ENCODE measurements at regions not wholly inside any gene's neighbourhood (a gene's known extent, or its start where the extent isn't known, plus 50 kb on each side); places are given as distances from the start of the nearest gene placed in this dataset.

- Histone ChIP-seq H3K9me3 (replicated peaks; ENCODE audit: low read length) (no peaks in the 10 kb centered on the region), H3K4me3 (ENCODE audit: low read length) (no peak overlapping the region), H3K27me3 (ENCODE audit: control insufficient read depth, insufficient read depth, low read length) (no peaks in the 10 kb centered on the region), H3K9ac (ENCODE audit: low read depth, low read length) (no peak overlapping the region), H3K4me2 (ENCODE audit: low read length) (no peak overlapping the region), H3K36me3 (ENCODE audit: insufficient read depth, low read length) (no peaks in the 10 kb centered on the region), H3K4me1 (ENCODE audit: control insufficient read depth, insufficient read depth, low read length) (no peaks in the 10 kb centered on the region)
Observed at GRCh38 chr12:87388376-87388775, 640.8 kb downstream of the C12orf50 start.

GRCh38 chr12:87385322-87385721 lies 643.9 kb downstream of the C12orf50 start:
- Histone ChIP-seq H3K4me1 (ENCODE audit: control insufficient read depth, insufficient read depth, low read length) (no peaks in the 10 kb centered on the region), H3K27me3 (ENCODE audit: control insufficient read depth, insufficient read depth, low read length) (no peaks in the 10 kb centered on the region), H3K4me2 (ENCODE audit: low read length) (no peak overlapping the region), H3K9ac (ENCODE audit: low read depth, low read length) (no peak overlapping the region), H3K4me3 (ENCODE audit: low read length) (no peak overlapping the region), H3K9me3 (replicated peaks; ENCODE audit: low read length) (no peaks in the 10 kb centered on the region), H3K36me3 (ENCODE audit: insufficient read depth, low read length) (no peaks in the 10 kb centered on the region)

- H3K9me3 ChIP-seq (replicated peaks; ENCODE audit: low read length) = no peaks in the 10 kb centered on the region
- H3K4me1 ChIP-seq (ENCODE audit: control insufficient read depth, insufficient read depth, low read length) = no peaks in the 10 kb centered on the region
- H3K4me3 ChIP-seq (ENCODE audit: low read length) = no peak overlapping the region
- no peak overlapping the region for H3K9ac ChIP-seq (ENCODE audit: low read depth, low read length)
- no peak overlapping the region for H3K4me2 ChIP-seq (ENCODE audit: low read length)
- no peaks in the 10 kb centered on the region for H3K36me3 ChIP-seq (ENCODE audit: insufficient read depth, low read length)
- no peaks in the 10 kb centered on the region for H3K27me3 ChIP-seq (ENCODE audit: control insufficient read depth, insufficient read depth, low read length)
Observed at GRCh38 chr12:87384226-87384625, 645.0 kb downstream of the C12orf50 start.

- H3K4me1 ChIP-seq (ENCODE audit: control insufficient read depth, insufficient read depth, low read length) = no peaks in the 10 kb centered on the region
- H3K4me2 ChIP-seq (ENCODE audit: low read length) = no peak overlapping the region
- no peaks in the 10 kb centered on the region for H3K9me3 ChIP-seq (replicated peaks; ENCODE audit: low read length)
- no peak overlapping the region for H3K4me3 ChIP-seq (ENCODE audit: low read length)
- H3K27me3 ChIP-seq (ENCODE audit: control insufficient read depth, insufficient read depth, low read length) = no peaks in the 10 kb centered on the region
- no peaks in the 10 kb centered on the region for H3K36me3 ChIP-seq (ENCODE audit: insufficient read depth, low read length)
- no peak overlapping the region for H3K9ac ChIP-seq (ENCODE audit: low read depth, low read length)
Observed at GRCh38 chr12:87383680-87384079, 645.5 kb downstream of the C12orf50 start.

- Histone ChIP-seq H3K9ac (ENCODE audit: low read depth, low read length) (no peak overlapping the region), H3K4me1 (ENCODE audit: control insufficient read depth, insufficient read depth, low read length) (no peaks in the 10 kb centered on the region), H3K4me2 (ENCODE audit: low read length) (no peak overlapping the region), H3K27me3 (ENCODE audit: control insufficient read depth, insufficient read depth, low read length) (no peaks in the 10 kb centered on the region), H3K9me3 (replicated peaks; ENCODE audit: low read length) (no peaks in the 10 kb centered on the region), H3K4me3 (ENCODE audit: low read length) (no peak overlapping the region), H3K36me3 (ENCODE audit: insufficient read depth, low read length) (no peaks in the 10 kb centered on the region)
Observed at GRCh38 chr12:87382959-87383566, 646.1 kb downstream of the C12orf50 start.

- Histone ChIP-seq H3K27me3 (ENCODE audit: control insufficient read depth, insufficient read depth, low read length) (no peaks in the 10 kb centered on the region), H3K4me3 (ENCODE audit: low read length) (no peak overlapping the region), H3K9ac (ENCODE audit: low read depth, low read length) (no peak overlapping the region), H3K36me3 (ENCODE audit: insufficient read depth, low read length) (no peaks in the 10 kb centered on the region), H3K9me3 (replicated peaks; ENCODE audit: low read length) (no peaks in the 10 kb centered on the region), H3K4me2 (ENCODE audit: low read length) (no peak overlapping the region), H3K4me1 (ENCODE audit: control insufficient read depth, insufficient read depth, low read length) (no peaks in the 10 kb centered on the region)
Observed at GRCh38 chr12:87382436-87382835, 646.8 kb downstream of the C12orf50 start.

GRCh38 chr12:87381742-87382141 lies 647.5 kb downstream of the C12orf50 start:
- Histone ChIP-seq H3K27me3 (ENCODE audit: control insufficient read depth, insufficient read depth, low read length) (no peaks in the 10 kb centered on the region), H3K4me1 (ENCODE audit: control insufficient read depth, insufficient read depth, low read length) (no peaks in the 10 kb centered on the region), H3K4me3 (ENCODE audit: low read length) (no peak overlapping the region), H3K9me3 (replicated peaks; ENCODE audit: low read length) (no peaks in the 10 kb centered on the region), H3K4me2 (ENCODE audit: low read length) (no peak overlapping the region), H3K36me3 (ENCODE audit: insufficient read depth, low read length) (no peaks in the 10 kb centered on the region), H3K9ac (ENCODE audit: low read depth, low read length) (no peak overlapping the region)

- Histone ChIP-seq H3K9me3 (replicated peaks; ENCODE audit: low read length) (no peaks in the 10 kb centered on the region), H3K4me3 (ENCODE audit: low read length) (no peak overlapping the region), H3K4me1 (ENCODE audit: control insufficient read depth, insufficient read depth, low read length) (no peaks in the 10 kb centered on the region), H3K9ac (ENCODE audit: low read depth, low read length) (no peak overlapping the region), H3K4me2 (ENCODE audit: low read length) (no peak overlapping the region), H3K27me3 (ENCODE audit: control insufficient read depth, insufficient read depth, low read length) (no peaks in the 10 kb centered on the region), H3K36me3 (ENCODE audit: insufficient read depth, low read length) (no peaks in the 10 kb centered on the region)
Observed at GRCh38 chr12:87378526-87378925, 650.7 kb downstream of the C12orf50 start.

- no peaks in the 10 kb centered on the region for H3K27me3 ChIP-seq (ENCODE audit: control insufficient read depth, insufficient read depth, low read length)
- no peak overlapping the region for H3K4me3 ChIP-seq (ENCODE audit: low read length)
- H3K4me1 ChIP-seq (ENCODE audit: control insufficient read depth, insufficient read depth, low read length) = no peaks in the 10 kb centered on the region
- no peaks in the 10 kb centered on the region for H3K9me3 ChIP-seq (replicated peaks; ENCODE audit: low read length)
- no peak overlapping the region for H3K4me2 ChIP-seq (ENCODE audit: low read length)
- no peaks in the 10 kb centered on the region for H3K36me3 ChIP-seq (ENCODE audit: insufficient read depth, low read length)
- H3K9ac ChIP-seq (ENCODE audit: low read depth, low read length) = no peak overlapping the region
Observed at GRCh38 chr12:87376722-87377121, 652.5 kb downstream of the C12orf50 start.

- Histone ChIP-seq H3K36me3 (ENCODE audit: insufficient read depth, low read length) (no peaks in the 10 kb centered on the region), H3K4me1 (ENCODE audit: control insufficient read depth, insufficient read depth, low read length) (no peaks in the 10 kb centered on the region), H3K4me2 (ENCODE audit: low read length) (no peak overlapping the region), H3K9me3 (replicated peaks; ENCODE audit: low read length) (no peaks in the 10 kb centered on the region), H3K4me3 (ENCODE audit: low read length) (no peak overlapping the region), H3K9ac (ENCODE audit: low read depth, low read length) (no peak overlapping the region), H3K27me3 (ENCODE audit: control insufficient read depth, insufficient read depth, low read length) (no peaks in the 10 kb centered on the region)
Observed at GRCh38 chr12:87369161-87369560, 660.0 kb downstream of the C12orf50 start.

- Histone ChIP-seq H3K4me1 (ENCODE audit: control insufficient read depth, insufficient read depth, low read length) (no peaks in the 10 kb centered on the region), H3K4me2 (ENCODE audit: low read length) (no peak overlapping the region), H3K36me3 (ENCODE audit: insufficient read depth, low read length) (no peaks in the 10 kb centered on the region), H3K27me3 (ENCODE audit: control insufficient read depth, insufficient read depth, low read length) (no peaks in the 10 kb centered on the region), H3K9ac (ENCODE audit: low read depth, low read length) (no peak overlapping the region), H3K9me3 (replicated peaks; ENCODE audit: low read length) (no peaks in the 10 kb centered on the region), H3K4me3 (ENCODE audit: low read length) (no peak overlapping the region)
Observed at GRCh38 chr12:87368259-87368658, 660.9 kb downstream of the C12orf50 start.

GRCh38 chr12:87365423-87365822 lies 663.8 kb downstream of the C12orf50 start:
- Histone ChIP-seq H3K9me3 (replicated peaks; ENCODE audit: low read length) (no peaks in the 10 kb centered on the region), H3K27me3 (ENCODE audit: control insufficient read depth, insufficient read depth, low read length) (no peaks in the 10 kb centered on the region)

More at GRCh38 chr12:87365423-87365822, 663.8 kb downstream of the C12orf50 start:
- Histone ChIP-seq H3K4me1 (ENCODE audit: control insufficient read depth, insufficient read depth, low read length) (no peaks in the 10 kb centered on the region), H3K9ac (ENCODE audit: low read depth, low read length) (no peak overlapping the region), H3K4me3 (ENCODE audit: low read length) (no peak overlapping the region), H3K36me3 (ENCODE audit: insufficient read depth, low read length) (no peaks in the 10 kb centered on the region), H3K4me2 (ENCODE audit: low read length) (no peak overlapping the region)
